Inferior parietal cortex (tissue), 1 donor: ENCODE measurements at regions not wholly inside any gene's neighbourhood (a gene's known extent, or its start where the extent isn't known, plus 50 kb on each side); places are given as distances from the start of the nearest gene placed in this dataset.

ENCODE experiments used
- DNase-seq: peaks from one replicate; pipeline ENCODE4 v3.0.0-alpha.2; 2016; ENCODE audit errors: extremely low spot score

DNA sequence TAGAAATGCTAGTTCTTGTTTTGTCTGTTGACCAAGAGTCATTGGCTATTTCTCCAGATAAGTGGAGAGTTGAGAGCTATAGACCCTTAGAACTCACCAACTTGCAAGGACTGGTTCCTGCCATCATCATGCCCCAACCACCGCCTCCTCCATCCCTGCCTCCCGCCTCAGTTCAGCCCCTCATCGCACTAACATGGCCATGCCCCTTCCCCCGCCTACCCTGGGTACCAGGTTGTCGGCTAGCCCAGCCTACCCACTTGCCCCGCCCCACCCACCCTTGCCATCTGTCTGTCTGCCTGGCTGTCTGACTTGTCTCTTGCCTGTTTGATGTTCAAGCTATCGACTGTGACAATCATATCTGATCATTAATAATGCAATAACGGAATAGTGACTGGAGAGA is 154.1 kb downstream of the TRIM29 start:
- no peak for DNase-seq

GRCh38 chr11:119983240-119983732 is 154.6 kb downstream of the TRIM29 start:
- no peak for DNase-seq

DNA sequence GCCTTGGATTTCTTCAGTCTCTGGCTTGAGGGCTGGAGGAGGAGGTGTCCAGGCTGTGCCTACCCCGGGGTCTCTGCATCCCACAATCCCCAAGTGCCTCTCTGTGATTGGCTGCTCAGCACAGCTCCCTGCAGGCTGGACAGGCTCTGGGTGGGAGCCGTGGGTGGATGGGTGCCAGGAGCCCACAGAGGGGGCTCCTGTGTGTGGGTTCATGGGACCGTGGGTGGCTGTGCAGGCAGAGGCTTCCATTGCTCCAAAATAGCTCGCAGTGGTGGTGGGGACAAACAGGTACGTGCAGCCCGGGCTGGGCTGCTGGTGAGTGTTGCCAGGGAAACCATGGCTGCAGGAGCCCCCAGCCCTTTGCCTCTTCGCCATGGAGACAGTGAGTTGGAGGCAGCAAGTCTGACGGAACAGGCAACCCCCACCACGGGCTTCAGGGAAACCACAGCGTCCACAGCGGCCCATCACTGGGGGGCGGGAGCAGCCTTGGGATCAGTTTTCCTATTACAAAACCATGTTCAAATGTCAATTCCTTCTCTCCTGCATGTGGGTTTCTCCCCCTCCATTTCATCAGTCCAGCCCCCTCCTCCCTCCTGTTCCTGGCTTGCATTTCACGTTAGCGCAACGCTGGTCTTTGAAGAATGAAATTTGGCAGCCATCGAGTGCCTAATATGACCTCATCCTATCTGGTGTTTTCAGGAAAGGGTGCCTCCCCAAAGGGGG is 155.2 kb downstream of the TRIM29 start:
- DNase-seq, result no peak

GRCh38 chr11:119980431-119980830 is 157.5 kb downstream of the TRIM29 start:
- no peak for DNase-seq

DNA sequence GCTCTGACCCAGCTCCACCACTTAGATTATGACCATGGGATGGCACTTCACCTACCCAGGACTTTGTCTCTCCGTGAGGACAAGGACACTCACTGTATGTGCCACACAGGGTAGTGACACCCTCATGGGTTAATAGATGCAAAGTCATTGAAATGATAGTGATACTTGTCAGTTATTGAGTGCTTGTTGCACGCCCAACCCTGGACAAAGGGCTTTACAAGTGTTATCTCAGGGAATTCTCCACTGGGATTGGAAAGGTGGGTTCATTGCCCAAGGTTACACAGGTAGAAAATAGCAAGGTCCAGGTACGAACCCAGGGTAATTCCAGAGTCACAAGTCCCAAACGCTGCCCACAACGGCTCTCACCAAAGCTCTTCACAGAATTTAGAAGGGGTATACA is 158.2 kb downstream of the TRIM29 start:
- no peak for DNase-seq

GRCh38 chr11:119978696-119979095 is 159.2 kb downstream of the TRIM29 start:
- no peak for DNase-seq

DNA sequence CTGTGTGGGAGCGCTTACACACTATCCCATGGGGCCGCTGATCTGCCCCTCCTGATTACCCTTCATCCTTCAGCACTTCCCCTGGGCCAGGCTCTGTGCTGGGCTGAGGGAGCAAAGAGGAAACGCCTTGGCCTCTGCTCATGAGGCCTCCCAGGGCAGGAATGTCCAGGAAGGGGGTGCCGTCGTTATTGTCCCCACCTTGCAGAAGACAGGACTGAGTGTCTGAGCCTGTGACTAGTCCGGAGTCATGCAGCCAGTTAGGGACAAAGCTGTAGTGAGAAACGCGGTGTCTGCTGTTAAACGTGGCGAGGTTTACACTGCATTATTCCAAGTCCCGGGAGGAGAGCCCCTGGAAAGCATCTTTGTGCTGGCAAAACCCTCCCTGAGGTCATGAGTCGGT is 160.0 kb downstream of the TRIM29 start:
- DNase-seq, result no peak

DNA sequence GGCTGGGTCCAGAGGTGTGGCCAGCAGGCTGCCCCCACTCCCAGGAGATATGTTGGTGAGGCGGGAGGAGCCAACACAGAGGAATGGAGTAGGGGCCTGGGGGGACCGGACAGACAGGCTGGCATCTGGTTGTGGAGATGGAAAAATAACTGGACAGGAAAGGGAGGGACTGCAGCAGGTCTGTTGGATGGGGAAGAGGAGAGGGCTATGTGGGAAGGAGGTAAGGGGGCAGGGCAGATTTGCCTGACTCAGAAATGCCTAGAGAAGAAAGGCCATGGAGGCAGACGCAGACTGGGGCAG is 160.4 kb downstream of the TRIM29 start:
- no peak for DNase-seq

GRCh38 chr11:119976805-119977560 is 160.9 kb downstream of the TRIM29 start:
- peak; percentile 39 for DNase-seq

- peak; percentile 63 for DNase-seq
These were observed 162.3 kb downstream of the TRIM29 start for GRCh38 chr11:119975561-119976152.

DNA sequence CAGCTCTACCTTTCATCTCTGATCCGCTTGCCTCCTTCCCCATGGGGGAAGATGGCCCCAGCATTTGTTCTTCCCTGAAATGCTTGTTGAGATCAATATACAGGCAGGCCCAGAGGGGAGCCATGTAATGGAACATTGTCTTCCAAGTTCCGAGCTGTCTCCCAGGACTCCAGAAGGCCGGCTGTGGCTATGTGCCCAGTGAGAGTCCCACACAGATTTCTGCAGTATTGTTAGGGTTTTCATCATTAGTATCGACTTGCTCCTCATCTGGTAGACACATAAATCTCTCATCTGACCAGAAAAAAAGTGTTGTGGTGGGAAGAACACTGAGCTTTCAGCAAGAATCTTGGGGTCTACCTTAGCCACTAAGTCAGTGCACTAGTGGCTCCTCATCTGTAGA is 163.4 kb downstream of the TRIM29 start:
- DNase-seq, result peak; percentile 70

GRCh38 chr11:119974051-119974450 is 163.9 kb downstream of the TRIM29 start:
- no peak for DNase-seq

GRCh38 chr11:119972281-119972680 is 165.6 kb downstream of the TRIM29 start:
- no peak for DNase-seq

DNA sequence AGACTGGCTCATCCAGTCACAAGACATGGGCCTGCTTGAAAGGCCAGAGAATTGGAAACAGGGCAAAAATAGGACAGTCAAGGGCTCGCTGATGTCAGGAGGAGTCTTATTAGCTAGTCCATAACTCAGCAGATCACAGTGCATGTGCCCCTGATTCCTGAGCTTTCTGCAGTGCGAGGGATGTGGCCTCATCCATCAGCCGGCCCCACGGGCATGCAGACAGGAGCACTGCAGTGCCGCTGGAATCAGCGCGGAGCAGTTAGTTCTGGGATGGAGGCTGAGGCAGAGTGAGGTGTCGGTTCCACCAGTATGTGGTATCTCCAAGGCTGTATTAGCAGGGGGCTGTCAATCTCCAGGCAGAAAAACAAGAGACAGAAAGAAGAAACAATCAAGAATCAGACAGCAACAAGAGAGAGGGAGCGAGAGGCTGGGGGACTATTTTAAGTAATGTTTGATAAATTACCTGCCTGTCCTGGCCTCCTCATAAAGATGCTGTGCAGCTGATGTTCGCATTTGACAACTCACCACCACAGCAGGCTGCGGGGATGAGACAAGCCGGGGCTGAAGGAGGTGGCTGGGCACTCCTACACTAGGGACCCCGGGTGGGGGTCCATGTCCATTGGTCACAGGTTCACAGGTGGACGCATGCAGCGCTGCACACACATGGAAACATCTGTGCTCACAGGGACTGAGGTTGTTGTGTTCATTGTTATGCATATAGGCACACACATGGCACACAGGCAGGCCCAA is 167.2 kb downstream of the TRIM29 start:
- DNase-seq, result no peak

GRCh38 chr11:119964136-119965025 is 173.5 kb downstream of the TRIM29 start:
- no peak for DNase-seq

- DNase-seq, result no peak
These were observed 180.0 kb downstream of the TRIM29 start for GRCh38 chr11:119957951-119958350.

DNA sequence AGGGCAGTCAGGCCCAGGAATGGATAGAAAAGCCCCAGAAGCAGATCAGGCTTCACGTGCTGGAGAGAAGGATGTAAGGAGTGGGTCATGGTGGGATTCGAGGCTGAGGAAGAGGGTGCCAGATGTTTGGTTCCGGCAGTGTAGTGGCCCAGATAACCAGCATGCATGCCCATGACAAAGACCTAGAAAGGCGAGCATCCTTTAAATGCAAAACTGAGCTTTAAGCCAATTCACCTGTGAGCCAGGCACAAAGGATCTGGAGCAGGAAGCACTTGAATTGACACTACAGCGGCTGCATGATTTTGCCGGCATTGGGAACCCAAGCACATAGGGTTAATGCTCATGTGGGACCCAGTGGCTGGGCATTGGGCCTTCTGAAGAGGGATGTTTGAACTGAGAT is 185.5 kb downstream of the TRIM29 start:
- no peak for DNase-seq

DNA sequence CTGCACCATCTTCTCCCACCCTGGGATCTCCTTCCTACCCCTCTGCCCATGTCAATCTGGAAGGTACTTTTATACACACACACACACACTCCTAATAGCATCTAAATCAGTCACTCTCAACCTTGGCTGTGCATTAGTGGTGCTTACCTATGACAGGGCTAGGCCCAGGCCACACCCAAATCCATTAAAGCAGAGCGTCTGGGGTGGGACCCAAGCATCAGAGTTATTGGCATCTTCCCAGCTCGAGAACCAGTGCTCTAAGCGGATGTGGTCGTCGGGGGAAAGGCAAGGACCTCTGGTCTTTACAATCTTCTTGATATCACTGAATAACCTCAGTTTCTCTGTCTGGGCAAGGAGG is 194.6 kb downstream of the TRIM29 start:
- DNase-seq, result no peak

GRCh38 chr11:119942583-119943297 is 195.2 kb downstream of the TRIM29 start:
- no peak for DNase-seq

DNA sequence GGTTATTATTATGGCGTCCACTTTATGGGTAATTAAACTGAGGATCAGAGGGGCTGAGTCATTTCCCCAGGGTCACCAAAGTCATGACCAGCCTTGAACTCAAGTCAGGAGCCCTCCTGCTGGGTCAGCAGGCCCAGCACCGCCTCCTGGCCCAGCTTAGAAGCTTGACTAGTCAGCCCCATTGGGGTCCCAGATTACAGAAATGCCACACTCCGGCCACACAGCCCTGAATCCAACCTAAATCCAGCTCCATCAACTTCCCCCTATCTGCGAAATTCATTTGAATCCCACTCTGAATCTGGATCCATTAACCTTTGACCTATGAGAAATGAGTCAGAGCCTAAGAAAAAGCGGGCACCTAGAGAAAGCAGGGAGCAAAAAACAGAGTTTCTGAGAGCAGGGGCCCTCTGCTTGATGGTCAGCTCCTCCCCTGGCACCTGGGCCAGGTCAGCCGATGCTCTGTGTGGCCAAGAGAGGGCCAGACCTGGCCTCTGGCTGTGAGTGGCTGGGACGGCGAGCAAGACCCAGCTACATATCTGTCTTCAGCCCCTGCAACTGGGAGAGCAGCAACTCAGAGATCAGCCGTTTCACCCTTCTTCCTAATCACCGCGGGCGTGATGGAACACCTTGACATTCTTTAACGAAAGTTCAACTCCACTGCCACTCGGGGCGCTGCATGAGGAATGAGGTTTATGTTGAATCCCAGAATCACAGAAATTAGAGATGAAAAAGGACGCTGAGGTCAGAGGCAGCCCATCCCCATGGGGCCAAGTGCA is 196.1 kb downstream of the TRIM29 start:
- DNase-seq, result no peak
